Gastrocnemius medialis (tissue), 4 donors: ENCODE measurements at regions not wholly inside any gene's neighbourhood (a gene's known extent, or its start where the extent isn't known, plus 50 kb on each side); places are given as distances from the start of the nearest gene placed in this dataset.

Experiments
- ATAC-seq, 2 donors: fragments of 150-250 bp; one replicate each; pipeline ENCODE4 v1.9.1; 2016
- DNase-seq, 2 donors: peaks; one replicate each; pipeline ENCODE4 v3.0.0-alpha.2; 2019
- H3K27ac ChIP-seq, 4 donors: fragments of 200-600 bp; sonication (generic); 1 replicate in 1 of 4; 2 replicates in 3 of 4; pipeline ENCODE4 v1.5.1; 2016 to 2018; ENCODE audit warnings: mild to moderate bottlenecking in 2 of 4, moderate library complexity in 1 of 4
- H3K27me3 ChIP-seq, 3 donors: fragments of 200-600 bp; sonication (generic) in 2 of 3; 1 replicate in 1 of 3; 2 replicates in 2 of 3; pipeline versions ENCODE4 v1.5.1 to v1.6.0; 2016 to 2019; ENCODE audit warnings: mild to moderate bottlenecking in 1 of 3, moderate library complexity in 1 of 3
- H3K36me3 ChIP-seq, 2 donors: fragments of 200-600 bp; sonication (generic) in 1 of 2; one replicate each; pipeline ENCODE4 v1.5.1; 2017 to 2018
- H3K4me1 ChIP-seq, 2 donors: fragments of 200-600 bp; sonication (generic) in 1 of 2; one replicate each; pipeline ENCODE4 v1.5.1; 2016 to 2017; ENCODE audit warnings: mild to moderate bottlenecking in 2 of 2
- H3K4me3 ChIP-seq, 4 donors: fragments of 200-600 bp; sonication (generic) in 3 of 4; 1 replicate in 1 of 4; 2 replicates in 3 of 4; pipeline ENCODE4 v1.5.1; 2016 to 2019; ENCODE audit warnings: mild to moderate bottlenecking in 2 of 4
- H3K9me3 ChIP-seq, 3 donors: fragments of 200-600 bp; sonication (generic) in 2 of 3; 1 replicate in 1 of 3; 2 replicates in 2 of 3; pipeline ENCODE4 v1.5.1; 2016 to 2019
- POLR2A ChIP-seq, 2 donors: fragments of 450-650 bp; IDR thresholded peaks; one replicate each; pipeline ENCODE4 v1.6.1; 2017; ENCODE audit warnings: antibody characterized with exemption in 2 of 2, mild to moderate bottlenecking in 2 of 2, moderate library complexity in 2 of 2
- in situ Hi-C, 4 donors: fragments of 200-750 bp; cut with MboI; loops; one replicate each; pipeline versions ENCODE4 v1.15.0 to v1.8.0; 2017; ENCODE audit warnings: low sequenced_read_pairs in 4 of 4
- intact Hi-C: fragments of 100-400 bp; cut with DNase I; formaldehyde crosslinking; loops from one replicate; pipeline ENCODE4 v1.15.1; 2023; ENCODE audit warnings: low total_unique reads
- TF ChIP-seq, protein P1 (sequence below), 5 experiments: fragments of 450-650 bp in 3 of 5; fragments of 200-600 bp in 2 of 5; sonication (generic) in 2 of 5; IDR thresholded peaks in 4 of 5; conservative IDR thresholded peaks in 1 of 5; 1 replicate in 4 of 5; 2 replicates in 1 of 5; pipeline ENCODE4 v1.5.1; 2016 to 2019; ENCODE audit warnings: antibody characterized with exemption in 5 of 5, mild to moderate bottlenecking in 3 of 5, moderate library complexity in 3 of 5

DNA sequence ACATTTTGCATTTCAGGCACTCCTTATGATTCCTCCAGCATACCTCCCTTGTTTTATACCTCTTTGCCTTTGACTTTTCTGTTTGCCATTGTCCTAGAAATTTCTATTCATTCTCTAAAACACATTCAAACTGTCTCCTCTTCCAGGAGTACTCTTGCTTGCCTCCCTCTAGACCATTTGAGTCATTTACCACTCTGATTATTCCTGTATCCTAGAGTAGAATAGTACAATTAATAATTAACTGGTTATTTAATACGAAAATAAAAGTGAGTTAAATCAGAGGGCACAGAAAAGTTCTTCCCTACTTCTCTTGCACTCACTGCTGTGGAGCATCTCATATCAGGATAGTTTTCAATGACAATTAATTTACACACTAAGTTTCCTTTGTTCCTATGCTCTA, 290.2 kb upstream of the RORA start:
- Histone ChIP-seq H3K9me3 (no peaks in the 10 kb centered on the region), H3K4me3 (no peak overlapping the region), H3K4me1 (no peaks in the 10 kb centered on the region), H3K36me3 (no peaks in the 10 kb centered on the region), H3K27ac (no peak overlapping the region), H3K27me3 (no peaks in the 10 kb centered on the region)
- ATAC-seq (no peak), DNase-seq (no peak)
- in situ Hi-C loops (no loop called here), intact Hi-C loops (no loop called here)
- TF ChIP-seq POLR2A (IDR thresholded peaks at IDR 0.05): no peak
- TF ChIP-seq, protein P1, sequence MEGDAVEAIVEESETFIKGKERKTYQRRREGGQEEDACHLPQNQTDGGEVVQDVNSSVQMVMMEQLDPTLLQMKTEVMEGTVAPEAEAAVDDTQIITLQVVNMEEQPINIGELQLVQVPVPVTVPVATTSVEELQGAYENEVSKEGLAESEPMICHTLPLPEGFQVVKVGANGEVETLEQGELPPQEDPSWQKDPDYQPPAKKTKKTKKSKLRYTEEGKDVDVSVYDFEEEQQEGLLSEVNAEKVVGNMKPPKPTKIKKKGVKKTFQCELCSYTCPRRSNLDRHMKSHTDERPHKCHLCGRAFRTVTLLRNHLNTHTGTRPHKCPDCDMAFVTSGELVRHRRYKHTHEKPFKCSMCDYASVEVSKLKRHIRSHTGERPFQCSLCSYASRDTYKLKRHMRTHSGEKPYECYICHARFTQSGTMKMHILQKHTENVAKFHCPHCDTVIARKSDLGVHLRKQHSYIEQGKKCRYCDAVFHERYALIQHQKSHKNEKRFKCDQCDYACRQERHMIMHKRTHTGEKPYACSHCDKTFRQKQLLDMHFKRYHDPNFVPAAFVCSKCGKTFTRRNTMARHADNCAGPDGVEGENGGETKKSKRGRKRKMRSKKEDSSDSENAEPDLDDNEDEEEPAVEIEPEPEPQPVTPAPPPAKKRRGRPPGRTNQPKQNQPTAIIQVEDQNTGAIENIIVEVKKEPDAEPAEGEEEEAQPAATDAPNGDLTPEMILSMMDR (IDR thresholded peaks at IDR 0.05 in 4 of 5, conservative IDR thresholded peaks at IDR 0.05 in 1 of 5): no peak

DNA sequence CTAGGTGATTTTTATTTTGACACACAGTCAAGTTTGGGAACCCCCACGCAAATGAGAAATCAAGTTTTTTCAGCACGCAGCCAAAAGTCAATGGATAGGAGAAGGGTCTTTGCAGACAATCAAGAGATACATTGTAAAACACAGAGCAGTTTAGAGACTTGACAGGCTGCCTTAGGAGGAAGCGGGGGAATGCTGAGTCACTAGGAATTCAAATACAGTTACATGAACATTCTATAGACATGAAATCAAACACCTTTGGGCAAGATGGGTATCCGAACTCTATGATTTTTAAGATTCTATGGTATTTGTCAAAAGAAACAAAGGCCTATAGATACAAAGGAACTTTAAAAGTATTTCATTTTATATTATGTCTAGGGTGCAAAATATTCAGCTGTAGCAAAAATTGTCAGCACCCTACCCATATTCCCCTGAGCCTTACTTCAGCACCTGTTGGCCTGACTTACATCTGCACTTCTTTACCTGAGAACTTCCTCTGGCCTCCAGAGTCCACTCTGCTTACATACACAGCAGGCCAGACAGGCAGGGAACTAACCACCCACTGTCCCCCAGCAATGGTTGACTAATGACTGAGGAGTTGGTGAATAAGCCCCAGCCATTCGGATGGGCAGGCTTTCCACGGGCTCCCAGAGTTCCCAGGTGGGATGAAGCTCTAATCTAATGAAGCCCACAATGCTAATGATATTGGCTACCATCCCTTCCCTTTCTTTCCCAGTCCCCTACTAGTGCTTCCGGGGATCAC, 289.3 kb upstream of the RORA start:
- Histone ChIP-seq H3K27me3 (no peaks in the 10 kb centered on the region), H3K36me3 (no peaks in the 10 kb centered on the region), H3K9me3 (no peaks in the 10 kb centered on the region), H3K27ac (no peak overlapping the region), H3K4me1 (no peaks in the 10 kb centered on the region), H3K4me3 (no peak overlapping the region)
- DNase-seq (no peak), ATAC-seq (no peak)
- intact Hi-C loops (no loop called here), in situ Hi-C loops (no loop called here)
- TF ChIP-seq POLR2A (IDR thresholded peaks at IDR 0.05): no peak
- TF ChIP-seq, protein P1 (IDR thresholded peaks at IDR 0.05 in 4 of 5, conservative IDR thresholded peaks at IDR 0.05 in 1 of 5): no peak

GRCh38 chr15:61517776-61518175, 288.7 kb upstream of the RORA start:
- TF ChIP-seq, protein P1 (IDR thresholded peaks at IDR 0.05 in 4 of 5, conservative IDR thresholded peaks at IDR 0.05 in 1 of 5): no peak
- no peak for TF ChIP-seq POLR2A (IDR thresholded peaks at IDR 0.05)
- no peak overlapping the region for H3K27ac ChIP-seq
- ATAC-seq (no peak), DNase-seq (no peak)
- no peaks in the 10 kb centered on the region for H3K9me3 ChIP-seq
- intact Hi-C loops (no loop called here), in situ Hi-C loops (no loop called here)
- no peak overlapping the region for H3K4me3 ChIP-seq
- no peaks in the 10 kb centered on the region for H3K27me3 ChIP-seq
- no peaks in the 10 kb centered on the region for H3K36me3 ChIP-seq
- H3K4me1 ChIP-seq: no peaks in the 10 kb centered on the region

- Histone ChIP-seq H3K36me3 (no peaks in the 10 kb centered on the region), H3K27ac (no peak overlapping the region), H3K4me1 (no peaks in the 10 kb centered on the region), H3K9me3 (no peaks in the 10 kb centered on the region), H3K4me3 (no peak overlapping the region), H3K27me3 (no peaks in the 10 kb centered on the region)
- DNase-seq: no peak
- no peak for TF ChIP-seq POLR2A (IDR thresholded peaks at IDR 0.05)
- TF ChIP-seq, protein P1 (IDR thresholded peaks at IDR 0.05 in 4 of 5, conservative IDR thresholded peaks at IDR 0.05 in 1 of 5): no peak
- in situ Hi-C loops (no loop called here), intact Hi-C loops (no loop called here)
- ATAC-seq: no peak
These were observed 288.2 kb upstream of the RORA start for GRCh38 chr15:61517335-61517734.

DNA sequence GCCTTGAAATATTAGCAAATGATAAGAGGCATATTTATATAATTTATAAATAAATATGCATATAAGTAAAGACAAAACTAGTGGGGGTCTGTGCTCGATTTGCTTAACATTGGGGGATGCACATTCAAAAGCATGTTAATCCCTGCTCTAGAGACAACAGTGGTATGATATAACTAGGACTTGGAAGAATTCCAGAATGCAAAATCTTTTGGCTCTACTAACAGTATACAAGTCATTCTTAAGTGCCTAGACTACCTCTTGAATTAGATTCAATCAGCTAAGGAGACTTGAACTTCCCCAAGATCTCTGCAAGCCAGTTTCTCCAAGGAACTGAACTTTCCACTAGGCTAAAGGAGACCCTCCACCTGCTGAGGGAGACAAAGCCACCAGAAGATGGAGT, 282.7 kb upstream of the RORA start:
- intact Hi-C loops (no loop called here), in situ Hi-C loops (no loop called here)
- TF ChIP-seq, protein P1 (IDR thresholded peaks at IDR 0.05 in 4 of 5, conservative IDR thresholded peaks at IDR 0.05 in 1 of 5): no peak
- no peak for TF ChIP-seq POLR2A (IDR thresholded peaks at IDR 0.05)
- no peaks in the 10 kb centered on the region for H3K27me3 ChIP-seq
- H3K4me1 ChIP-seq: no peaks in the 10 kb centered on the region
- DNase-seq: no peak
- H3K27ac ChIP-seq: no peak overlapping the region
- H3K4me3 ChIP-seq: no peak overlapping the region
- ATAC-seq: no peak
- no peaks in the 10 kb centered on the region for H3K36me3 ChIP-seq
- H3K9me3 ChIP-seq: no peaks in the 10 kb centered on the region
